ENCODE measurements at regions not wholly inside any gene's neighbourhood (a gene's known extent, or its start where the extent isn't known, plus 50 kb on each side); places are given as distances from the start of the nearest gene placed in this dataset.

- ATAC-seq (ENCODE audit: low read depth) (no peak), DNase-seq (no peak)
- Histone ChIP-seq H3K9ac (ENCODE audit: low read depth, low read length) (no peak overlapping the region), H3K9me3 (ENCODE audit: control insufficient read depth, insufficient read depth, low read length) (0 out of 2 replicates have a peak, but pooled peaks cover 2% of the 10 kb centered on the region), H4K5ac (ENCODE audit: low read depth, low read length) (no peak overlapping the region), H4K91ac (ENCODE audit: insufficient read depth, low read depth, low read length) (no peak overlapping the region), H3K18ac (ENCODE audit: low read depth, low read length) (no peak overlapping the region), H2BK5ac (ENCODE audit: low read depth, low read length, poor library complexity, severe bottlenecking) (no peak overlapping the region), H3K9me1 (ENCODE audit: insufficient read depth, low read length) (no peaks in the 10 kb centered on the region), H3K4me1 (ENCODE audit: control insufficient read depth, insufficient read depth, low read length) (no peaks in the 10 kb centered on the region), H3K56ac (ENCODE audit: extremely low read depth, insufficient read depth, low read length) (no peak overlapping the region), H2AK5ac (ENCODE audit: low read depth, low read length) (no peak overlapping the region), H2BK120ac (ENCODE audit: low read depth, low read length) (no peak overlapping the region), H3K4me3 (ENCODE audit: insufficient read depth, low read depth, low read length) (no peak overlapping the region), H3K4ac (ENCODE audit: low read depth, low read length) (no peak overlapping the region), H3K79me1 (ENCODE audit: low read depth in 1 of 2, low read length in 2 of 2) (no peaks in the 10 kb centered on the region), H2AFZ (replicated peaks; ENCODE audit: low read length, poor library complexity) (no peak overlapping the region), H3K23ac (ENCODE audit: low read depth, low read length) (no peak overlapping the region), H2AK9ac (replicated peaks; ENCODE audit: low read depth, low read length, poor library complexity) (no peak overlapping the region), H3K4me2 (ENCODE audit: low read depth, low read length) (no peak overlapping the region), H3K27me3 (ENCODE audit: control insufficient read depth, insufficient read depth, low read length) (no peaks in the 10 kb centered on the region), H3K36me3 (ENCODE audit: control insufficient read depth, insufficient read depth, low read length) (no peaks in the 10 kb centered on the region), H2BK20ac (ENCODE audit: low read depth, low read length) (no peak overlapping the region), H3K14ac (replicated peaks; ENCODE audit: low read depth, low read length) (no peak overlapping the region), H3K27ac (ENCODE audit: insufficient read depth, low read length) (no peak overlapping the region), H2BK15ac (ENCODE audit: low read depth, low read length) (no peak overlapping the region), H4K20me1 (ENCODE audit: insufficient read depth, low read length) (no peaks in the 10 kb centered on the region), H4K8ac (ENCODE audit: low read depth in 2 of 2, low read length in 2 of 2) (no peak overlapping the region)
- in situ Hi-C loops (cut with MboI; ENCODE audit: low sequenced_read_pairs), result no loop called here
- no peak for TF ChIP-seq CEBPB (IDR thresholded peaks at IDR 0.05; ENCODE audit: low read depth, low read length)
- no peak for TF ChIP-seq MAFK (IDR thresholded peaks at IDR 0.05; ENCODE audit: low read depth, low read length)
- no peak for TF ChIP-seq RCOR1 (IDR thresholded peaks at IDR 0.05; ENCODE audit: insufficient replicate concordance, low read length)
- no peak for TF ChIP-seq POLR2A (IDR thresholded peaks at IDR 0.05; ENCODE audit: low read depth, low read length)
- no peak for TF ChIP-seq CTCF (conservative IDR thresholded peaks at IDR 0.05; ENCODE audit: low read depth, low read length)
- no peak for TF ChIP-seq MAZ (IDR thresholded peaks at IDR 0.05; ENCODE audit: borderline replicate concordance, low read depth, low read length)
- TF ChIP-seq RFX5 (IDR thresholded peaks at IDR 0.05; ENCODE audit: low read depth, low read length), result no peak
- no peak for TF ChIP-seq NFE2L2 (IDR thresholded peaks at IDR 0.05; ENCODE audit: low read depth, low read length)
- TF ChIP-seq ELK1 (IDR thresholded peaks at IDR 0.05; ENCODE audit: borderline replicate concordance, low read depth, low read length), result no peak
- TF ChIP-seq MXI1 (IDR thresholded peaks at IDR 0.05; ENCODE audit: borderline replicate concordance, low read depth, low read length), result no peak
- TF ChIP-seq SMC3 (IDR thresholded peaks at IDR 0.05; ENCODE audit: low read depth, low read length), result no peak
- no peak for TF ChIP-seq RAD21 (IDR thresholded peaks at IDR 0.05; ENCODE audit: low read length)
- no peak for TF ChIP-seq CHD1 (IDR thresholded peaks at IDR 0.05; ENCODE audit: low read depth, low read length)
- BruUV-seq (replicated peaks), result no TSS peak
- ChIA-PET CTCF (no interaction called here), POLR2A (ENCODE audit: unreplicated experiment) (no interaction called here)
- dilution Hi-C loops (cut with HindIII; ENCODE audit: low sequenced_read_pairs, unreplicated experiment), result no loop called here
- intact Hi-C loops (cut with micrococcal nuclease), result no loop called here
Observed at GRCh38 chr5:19169426-19169825, 818.6 kb downstream of the CDH18 start.

Measured in IMR-90 (cell line).